G401.6 (cell line): ENCODE measurements at regions not wholly inside any gene's neighbourhood (a gene's known extent, or its start where the extent isn't known, plus 50 kb on each side); places are given as distances from the start of the nearest gene placed in this dataset.
"Not testable (repeated sequence)": the region's sequence is repeated elsewhere in the genome, so short reads cannot be mapped to it uniquely, and the experiment has no call there.

Experiments
- FAIRE-seq: peaks from 2 replicates; lab custom pipeline; 2012; peaks lifted over from hg19 to GRCh38; lab: Jason Lieb, UNC

GRCh38 chr16:6725206-6725605, 607.4 kb upstream of the RBFOX1 start:
- not testable (repeated sequence) for FAIRE-seq

GRCh38 chr16:6722786-6723185, 609.9 kb upstream of the RBFOX1 start:
- FAIRE-seq = no peak

GRCh38 chr16:6714510-6714909, 618.1 kb upstream of the RBFOX1 start:
- no peak for FAIRE-seq

- FAIRE-seq = no peak
Observed at GRCh38 chr16:6709736-6710135, 622.9 kb upstream of the RBFOX1 start.

- no peak for FAIRE-seq
Observed at GRCh38 chr16:6708576-6709215, 623.9 kb upstream of the RBFOX1 start.

- FAIRE-seq = no peak
Observed at GRCh38 chr16:6704306-6704930, 628.2 kb upstream of the RBFOX1 start.

GRCh38 chr16:6701096-6701495, 631.5 kb upstream of the RBFOX1 start:
- no peak for FAIRE-seq

GRCh38 chr16:6698548-6698947, 634.1 kb upstream of the RBFOX1 start:
- no peak for FAIRE-seq

- no peak for FAIRE-seq
Observed at GRCh38 chr16:6695666-6696065, 637.0 kb upstream of the RBFOX1 start.

- FAIRE-seq = no peak
Observed at GRCh38 chr16:6694636-6695035, 638.0 kb upstream of the RBFOX1 start.

GRCh38 chr16:6693418-6693817, 639.2 kb upstream of the RBFOX1 start:
- not testable (repeated sequence) for FAIRE-seq

GRCh38 chr16:6692874-6693273, 639.8 kb upstream of the RBFOX1 start:
- no peak for FAIRE-seq

- FAIRE-seq = no peak
Observed at GRCh38 chr16:6690741-6691140, 641.9 kb upstream of the RBFOX1 start.

GRCh38 chr16:6689643-6690042, 643.0 kb upstream of the RBFOX1 start:
- no peak for FAIRE-seq

GRCh38 chr16:6687593-6687992, 645.1 kb upstream of the RBFOX1 start:
- FAIRE-seq = no peak

GRCh38 chr16:6684076-6684673, 648.5 kb upstream of the RBFOX1 start:
- no peak for FAIRE-seq

GRCh38 chr16:6682142-6682811, 650.4 kb upstream of the RBFOX1 start:
- no peak for FAIRE-seq

GRCh38 chr16:6678586-6678985, 654.1 kb upstream of the RBFOX1 start:
- FAIRE-seq = no peak

GRCh38 chr16:6674071-6674470, 658.6 kb upstream of the RBFOX1 start:
- no peak for FAIRE-seq

GRCh38 chr16:6672507-6672906, 660.1 kb upstream of the RBFOX1 start:
- FAIRE-seq = no peak

GRCh38 chr16:6667393-6667792, 665.3 kb upstream of the RBFOX1 start:
- FAIRE-seq = no peak

- FAIRE-seq = no peak
Observed at GRCh38 chr16:6665126-6665525, 667.5 kb upstream of the RBFOX1 start.

GRCh38 chr16:6663668-6664067, 669.0 kb upstream of the RBFOX1 start:
- no peak for FAIRE-seq
